H1 (cell line): ENCODE measurements at regions not wholly inside any gene's neighbourhood (a gene's known extent, or its start where the extent isn't known, plus 50 kb on each side); places are given as distances from the start of the nearest gene placed in this dataset.

Source experiments
- FOSL1 ChIP-seq: IDR thresholded peaks from 2 replicates; pipeline ENCODE4 v1.6.1; 2011; ENCODE audit warnings: mild to moderate bottlenecking, low read depth, low read length, moderate library complexity; ENCODE audit not compliant: insufficient read depth
- GABPA ChIP-seq: IDR thresholded peaks from 2 replicates; pipeline ENCODE4 v1.6.1; 2011; ENCODE audit warnings: mild to moderate bottlenecking, low read length, moderate library complexity, borderline replicate concordance; ENCODE audit not compliant: insufficient read depth
- MAFK ChIP-seq: IDR thresholded peaks from 2 replicates; pipeline ENCODE4 v1.6.1; 2012; ENCODE audit warnings: low read depth, mild to moderate bottlenecking, improper control_type of control experiment, low read length
- SRF ChIP-seq: IDR thresholded peaks from 2 replicates; pipeline ENCODE4 v1.6.1; 2011; ENCODE audit warnings: mild to moderate bottlenecking, low read depth, low read length, moderate library complexity
- TAF1 ChIP-seq: IDR thresholded peaks from 2 replicates; pipeline ENCODE4 v1.6.1; 2011; ENCODE audit warnings: mild to moderate bottlenecking, low read depth, low read length
- TF ChIP-seq, protein P1 (sequence below), 3 experiments: IDR thresholded peaks; 1 replicate in 2 of 3; 2 replicates in 1 of 3; pipeline versions ENCODE4 v1.5.1 to v1.6.1; 2011; ENCODE audit warnings: low read length in 3 of 3, mild to moderate bottlenecking in 3 of 3, inconsistent platforms in 2 of 3, low read depth in 1 of 3, moderate library complexity in 1 of 3; ENCODE audit not compliant: insufficient read depth in 1 of 3; ENCODE audit errors: control extremely low read depth in 1 of 3
- TF ChIP-seq, protein P2 (sequence below): IDR thresholded peaks from 2 replicates; pipeline ENCODE4 v1.6.1; 2012; ENCODE audit warnings: inconsistent platforms

DNA sequence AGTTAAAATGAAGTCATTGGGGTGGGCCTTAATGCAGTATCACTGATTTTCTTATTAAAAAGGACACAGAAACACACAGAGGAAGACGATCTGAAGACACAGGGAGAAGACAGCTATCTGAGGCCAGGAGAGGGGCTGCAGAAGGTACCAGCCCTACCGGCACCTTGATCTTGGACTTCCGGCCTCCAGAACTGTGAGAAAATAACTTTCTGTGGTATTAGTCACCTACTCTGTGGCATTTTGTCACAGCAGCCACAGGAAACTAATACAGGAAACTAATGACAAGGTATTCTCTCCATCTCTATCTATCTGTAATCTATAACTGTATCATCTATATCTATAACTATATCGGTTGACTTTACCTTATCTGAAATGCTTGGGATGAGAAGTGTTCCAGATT is 1149.5 kb downstream of the BCL11B start:
- TF ChIP-seq, protein P1, sequence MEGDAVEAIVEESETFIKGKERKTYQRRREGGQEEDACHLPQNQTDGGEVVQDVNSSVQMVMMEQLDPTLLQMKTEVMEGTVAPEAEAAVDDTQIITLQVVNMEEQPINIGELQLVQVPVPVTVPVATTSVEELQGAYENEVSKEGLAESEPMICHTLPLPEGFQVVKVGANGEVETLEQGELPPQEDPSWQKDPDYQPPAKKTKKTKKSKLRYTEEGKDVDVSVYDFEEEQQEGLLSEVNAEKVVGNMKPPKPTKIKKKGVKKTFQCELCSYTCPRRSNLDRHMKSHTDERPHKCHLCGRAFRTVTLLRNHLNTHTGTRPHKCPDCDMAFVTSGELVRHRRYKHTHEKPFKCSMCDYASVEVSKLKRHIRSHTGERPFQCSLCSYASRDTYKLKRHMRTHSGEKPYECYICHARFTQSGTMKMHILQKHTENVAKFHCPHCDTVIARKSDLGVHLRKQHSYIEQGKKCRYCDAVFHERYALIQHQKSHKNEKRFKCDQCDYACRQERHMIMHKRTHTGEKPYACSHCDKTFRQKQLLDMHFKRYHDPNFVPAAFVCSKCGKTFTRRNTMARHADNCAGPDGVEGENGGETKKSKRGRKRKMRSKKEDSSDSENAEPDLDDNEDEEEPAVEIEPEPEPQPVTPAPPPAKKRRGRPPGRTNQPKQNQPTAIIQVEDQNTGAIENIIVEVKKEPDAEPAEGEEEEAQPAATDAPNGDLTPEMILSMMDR (IDR thresholded peaks at IDR 0.05; ENCODE audit: control extremely low read depth in 1 of 3, insufficient read depth in 1 of 3, low read depth in 1 of 3, low read length in 3 of 3) = no peak
- TF ChIP-seq FOSL1 = no peak
- TF ChIP-seq, protein P2, sequence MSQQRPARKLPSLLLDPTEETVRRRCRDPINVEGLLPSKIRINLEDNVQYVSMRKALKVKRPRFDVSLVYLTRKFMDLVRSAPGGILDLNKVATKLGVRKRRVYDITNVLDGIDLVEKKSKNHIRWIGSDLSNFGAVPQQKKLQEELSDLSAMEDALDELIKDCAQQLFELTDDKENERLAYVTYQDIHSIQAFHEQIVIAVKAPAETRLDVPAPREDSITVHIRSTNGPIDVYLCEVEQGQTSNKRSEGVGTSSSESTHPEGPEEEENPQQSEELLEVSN = no peak
- TF ChIP-seq TAF1 = no peak
- no peak for TF ChIP-seq SRF
- TF ChIP-seq GABPA = no peak
- TF ChIP-seq MAFK = no peak
